H9 (cell line): ENCODE measurements at regions not wholly inside any gene's neighbourhood (a gene's known extent, or its start where the extent isn't known, plus 50 kb on each side); places are given as distances from the start of the nearest gene placed in this dataset.

Experiments
- DNase-seq: peaks from one replicate; pipeline ENCODE4 v3.0.0-alpha.2; 2017
- H2AFZ ChIP-seq: one replicate; pipeline ENCODE4 v1.6.1; 2013; ENCODE audit warnings: mild to moderate bottlenecking, low read length, control low read depth, moderate library complexity
- H2AK5ac ChIP-seq: 2 replicates; pipeline ENCODE4 v1.6.1; 2013; ENCODE audit warnings: low read length, control low read depth, mixed read lengths; ENCODE audit not compliant: insufficient read length
- H2BK120ac ChIP-seq: one replicate; pipeline ENCODE4 v1.6.1; 2013; ENCODE audit warnings: low read depth, mild to moderate bottlenecking, low read length, control low read depth, inconsistent platforms; ENCODE audit not compliant: poor library complexity, severe bottlenecking
- H2BK12ac ChIP-seq: 2 replicates; pipeline ENCODE4 v1.6.1; 2013; ENCODE audit warnings: low read length, control low read depth, mixed read lengths, low read depth; ENCODE audit not compliant: insufficient read length
- H2BK15ac ChIP-seq: 2 replicates; pipeline ENCODE4 v1.6.1; 2013; ENCODE audit warnings: low read depth, low read length, control low read depth
- H2BK20ac ChIP-seq: one replicate; pipeline ENCODE4 v1.6.1; 2013; ENCODE audit warnings: low read depth, mild to moderate bottlenecking, low read length, control low read depth, inconsistent platforms; ENCODE audit not compliant: poor library complexity, severe bottlenecking
- H2BK5ac ChIP-seq: 2 replicates; pipeline ENCODE4 v1.6.1; 2013; ENCODE audit warnings: low read length, control low read depth, mixed read lengths; ENCODE audit not compliant: insufficient read length
- H3K14ac ChIP-seq: 2 replicates; pipeline ENCODE4 v1.6.1; 2013; ENCODE audit warnings: low read length, control low read depth; ENCODE audit not compliant: insufficient read depth
- H3K18ac ChIP-seq: 2 replicates; pipeline ENCODE4 v1.6.1; 2013; ENCODE audit warnings: low read depth, mild to moderate bottlenecking, mixed read lengths, low read length, control low read depth; ENCODE audit not compliant: insufficient read length
- H3K23ac ChIP-seq: 2 replicates; pipeline ENCODE4 v1.6.1; 2013; ENCODE audit warnings: low read length, control low read depth, mixed read lengths, low read depth; ENCODE audit not compliant: insufficient read length
- H3K23me2 ChIP-seq: 2 replicates; pipeline ENCODE4 v1.6.1; 2013; ENCODE audit warnings: low read depth, mild to moderate bottlenecking, mixed read lengths, low read length, control low read depth; ENCODE audit not compliant: insufficient read length, poor library complexity, severe bottlenecking
- H3K27ac ChIP-seq: 2 replicates; pipeline ENCODE4 v1.5.1; 2013; ENCODE audit warnings: low read length, control low read depth, mixed read lengths, low read depth; ENCODE audit not compliant: insufficient read length
- H3K27me3 ChIP-seq: 2 replicates; pipeline ENCODE4 v1.6.1; 2013; ENCODE audit warnings: low read length, control low read depth, inconsistent platforms; ENCODE audit not compliant: insufficient read depth
- H3K4ac ChIP-seq: 2 replicates; pipeline ENCODE4 v1.6.1; 2013; ENCODE audit warnings: low read depth, mild to moderate bottlenecking, control low read depth, inconsistent platforms, low read length, moderate library complexity
- H3K4me1 ChIP-seq: 2 replicates; pipeline ENCODE4 v1.6.1; 2013; ENCODE audit warnings: low read length, control low read depth, inconsistent platforms; ENCODE audit not compliant: insufficient read depth
- H3K4me2 ChIP-seq: 2 replicates; pipeline ENCODE4 v1.6.1; 2013; ENCODE audit warnings: low read length, control low read depth, mixed read lengths; ENCODE audit not compliant: insufficient read length, insufficient read depth
- H3K56ac ChIP-seq: 2 replicates; pipeline ENCODE4 v1.6.1; 2013; ENCODE audit warnings: low read depth, mild to moderate bottlenecking, mixed read lengths, low read length, control low read depth; ENCODE audit not compliant: insufficient read length
- H3K79me1 ChIP-seq: 2 replicates; pipeline ENCODE4 v1.6.1; 2013; ENCODE audit warnings: low read depth, mild to moderate bottlenecking, moderate library complexity, low read length, control low read depth, inconsistent platforms; ENCODE audit not compliant: insufficient read depth, poor library complexity, severe bottlenecking
- H3K79me2 ChIP-seq: 2 replicates; pipeline ENCODE4 v1.6.1; 2013; ENCODE audit warnings: low read length, control low read depth, inconsistent platforms; ENCODE audit not compliant: insufficient read depth
- H3K9ac ChIP-seq: 2 replicates; pipeline ENCODE4 v1.6.1; 2013; ENCODE audit warnings: low read length, control low read depth, mixed read lengths; ENCODE audit not compliant: insufficient read length; ENCODE audit errors: extremely low read depth
- H3K9me3 ChIP-seq: one replicate; pipeline ENCODE4 v1.6.1; 2013; ENCODE audit warnings: low read depth, low read length, inconsistent platforms; ENCODE audit not compliant: control insufficient read depth
- H3T11ph ChIP-seq: one replicate; pipeline ENCODE4 v1.6.1; 2013; ENCODE audit warnings: mild to moderate bottlenecking, low read length, control low read depth, inconsistent platforms
- H4K20me1 ChIP-seq: one replicate; pipeline ENCODE4 v1.6.1; 2013; ENCODE audit not compliant: control insufficient read depth, insufficient read length, insufficient read depth
- H4K5ac ChIP-seq: 2 replicates; pipeline ENCODE4 v1.6.1; 2013; ENCODE audit warnings: low read depth, mild to moderate bottlenecking, mixed read lengths, low read length, control low read depth; ENCODE audit not compliant: insufficient read length
- H4K8ac ChIP-seq: replicated peaks from 2 replicates; pipeline ENCODE4 v1.6.1; 2013; ENCODE audit warnings: low read length, control low read depth, mixed read lengths, low read depth; ENCODE audit not compliant: insufficient read length
- H4K91ac ChIP-seq: 2 replicates; pipeline ENCODE4 v1.6.1; 2013; ENCODE audit warnings: low read depth, mild to moderate bottlenecking, moderate library complexity, mixed read lengths, low read length, control low read depth; ENCODE audit not compliant: insufficient read length
- H3K27ac Mint-ChIP-seq, 3 experiments: 2 replicates in 2 of 3; 3 replicates in 1 of 3; pipeline ENCODE4 v1.8.0; 2020 to 2021; ENCODE audit warnings: mixed read lengths in 3 of 3, mild to moderate bottlenecking in 1 of 3, moderate library complexity in 1 of 3
- H3K27me3 Mint-ChIP-seq: 2 replicates; pipeline ENCODE4 v1.8.0; 2021; ENCODE audit warnings: low read depth, mild to moderate bottlenecking, moderate library complexity, mixed read lengths
- H3K36me3 Mint-ChIP-seq, 3 experiments: 2 replicates in 2 of 3; 3 replicates in 1 of 3; pipeline ENCODE4 v1.8.0; 2020 to 2021; ENCODE audit warnings: low read depth in 3 of 3, mixed read lengths in 3 of 3; ENCODE audit not compliant: insufficient read depth in 1 of 3
- H3K4me1 Mint-ChIP-seq, 2 experiments: 2 replicates each; pipeline ENCODE4 v1.8.0; 2020; ENCODE audit warnings: mixed read lengths in 2 of 2
- H3K4me3 Mint-ChIP-seq, 2 experiments: 2 replicates in 1 of 2; 3 replicates in 1 of 2; pipeline ENCODE4 v1.8.0; 2020 to 2021; ENCODE audit warnings: mild to moderate bottlenecking in 2 of 2, mixed read lengths in 2 of 2, moderate library complexity in 1 of 2
- H3K9me3 Mint-ChIP-seq, 2 experiments: 2 replicates in 1 of 2; 3 replicates in 1 of 2; pipeline ENCODE4 v1.8.0; 2020; ENCODE audit warnings: mild to moderate bottlenecking in 2 of 2, mixed read lengths in 2 of 2, moderate library complexity in 1 of 2
- CTCF ChIP-seq: fragments of 200-600 bp; sonication (generic); conservative IDR thresholded peaks from 3 replicates; pipeline ENCODE4 v1.8.0; 2021; ENCODE audit warnings: antibody characterized with exemption, mild to moderate bottlenecking
- WGBS: extraction: QIAGEN DNeasy Blood & Tissue Kit; methylation state at CpG from one replicate; pipeline ENCODE4 v1.1.7; 2013; ENCODE audit warnings: missing lambda C conversion rate, low lambda C conversion rate, mixed read lengths; ENCODE audit not compliant: insufficient read length; ENCODE audit errors: extremely low coverage; 5-methylcytosine and 5-hydroxymethylcytosine counted together

- no peaks in the 10 kb centered on the region for H3K36me3 Mint-ChIP-seq
- peaks cover 5 to 9% of the 10 kb centered on the region in 2 experiments; a peak in 2 of 4 replicates for H3K4me1 Mint-ChIP-seq
- Histone ChIP-seq H3K18ac (no peak overlapping the region), H3K9ac (no peak overlapping the region), H2BK20ac (no peak overlapping the region), H4K5ac (no peak overlapping the region), H3K56ac (no peak overlapping the region), H3K23ac (no peak overlapping the region), H3K27ac (no peak overlapping the region), H4K20me1 (no peaks in the 10 kb centered on the region), H3T11ph (no peak overlapping the region), H3K9me3 (no peaks in the 10 kb centered on the region), H3K14ac (no peak overlapping the region), H2AFZ (no peak overlapping the region), H3K27me3 (no peaks in the 10 kb centered on the region), H2BK5ac (no peak overlapping the region), H3K4ac (no peak overlapping the region), H2BK120ac (no peak overlapping the region), H2AK5ac (no peak overlapping the region), H2BK12ac (no peak overlapping the region), H3K79me2 (no peaks in the 10 kb centered on the region), H4K91ac (no peak overlapping the region), H3K23me2 (no peaks in the 10 kb centered on the region), H4K8ac (no peak overlapping the region), H3K4me1 (no peaks in the 10 kb centered on the region), H3K79me1 (no peaks in the 10 kb centered on the region), H2BK15ac (no peak overlapping the region), H3K4me2 (no peak overlapping the region)
- no peaks in the 10 kb centered on the region for H3K27me3 Mint-ChIP-seq
- no peak overlapping the region for H3K4me3 Mint-ChIP-seq
- DNase-seq = no peak
- TF ChIP-seq CTCF = no peak
- H3K27ac Mint-ChIP-seq = 0 out of 7 replicates have a peak overlapping the region, but pooled peaks of 1 of the 3 experiments have one; percentile 45
- H3K9me3 Mint-ChIP-seq = no peaks in the 10 kb centered on the region
- WGBS = no CpG with 5 or more reads among the region's 5 CpGs
These were observed 658.0 kb upstream of the NRG3 start for GRCh38 chr10:81216949-81217348.
